DND-41 (cell line): ENCODE measurements at regions not wholly inside any gene's neighbourhood (a gene's known extent, or its start where the extent isn't known, plus 50 kb on each side); places are given as distances from the start of the nearest gene placed in this dataset.

ENCODE experiments used
- ATAC-seq: fragments of 200-7000 bp; cut with Tn5 transposase; 3 replicates; pipeline ENCODE4 v1.9.1; 2021; ENCODE audit warnings: low read depth; ENCODE audit not compliant: insufficient read depth
- DNase-seq: peaks from one replicate; pipeline ENCODE4 v3.0.0-alpha.2; 2020
- H2AFZ ChIP-seq: 2 replicates; pipeline ENCODE4 v1.6.0; 2012; ENCODE audit warnings: low read depth, low read length
- H3K27ac ChIP-seq: 2 replicates; pipeline ENCODE4 v1.5.1; 2012; ENCODE audit warnings: low read length, inconsistent platforms
- H3K27me3 ChIP-seq: fragments of 200-600 bp; sonication (generic); 2 replicates; pipeline ENCODE4 v1.6.0; 2012; ENCODE audit warnings: low read length, mild to moderate bottlenecking, inconsistent platforms; ENCODE audit not compliant: insufficient read depth, poor library complexity
- H3K36me3 ChIP-seq: 2 replicates; pipeline ENCODE4 v1.5.1; 2012; ENCODE audit warnings: low read length, inconsistent platforms; ENCODE audit not compliant: insufficient read depth
- H3K4me1 ChIP-seq: 2 replicates; pipeline ENCODE4 v1.5.1; 2012; ENCODE audit warnings: mild to moderate bottlenecking, low read length; ENCODE audit not compliant: insufficient read depth
- H3K4me2 ChIP-seq: 2 replicates; pipeline ENCODE4 v1.6.0; 2012; ENCODE audit warnings: mild to moderate bottlenecking, moderate library complexity, low read length, inconsistent platforms; ENCODE audit not compliant: insufficient read depth
- H3K4me3 ChIP-seq, 2 experiments: fragments of 200-600 bp in 1 of 2; shearing (Covaris generic) in 1 of 2; 2 replicates each; pipeline ENCODE4 v1.5.1; 2012 to 2016; ENCODE audit warnings: inconsistent platforms in 2 of 2, low read length in 2 of 2, mild to moderate bottlenecking in 2 of 2, low read depth in 1 of 2, moderate library complexity in 1 of 2
- H3K79me2 ChIP-seq: 2 replicates; pipeline ENCODE4 v1.6.0; 2012; ENCODE audit warnings: low read length, inconsistent platforms; ENCODE audit not compliant: insufficient read depth
- H3K9ac ChIP-seq: 2 replicates; pipeline ENCODE4 v1.6.0; 2012; ENCODE audit warnings: low read depth, mild to moderate bottlenecking, inconsistent platforms, low read length, moderate library complexity
- H3K9me3 ChIP-seq: 2 replicates; pipeline ENCODE4 v1.5.1; 2012; ENCODE audit warnings: low read length, moderate library complexity, mild to moderate bottlenecking, inconsistent platforms; ENCODE audit not compliant: insufficient read depth, severe bottlenecking
- H4K20me1 ChIP-seq: 2 replicates; pipeline ENCODE4 v1.6.0; 2012; ENCODE audit warnings: low read length; ENCODE audit not compliant: insufficient read depth
- CTCF ChIP-seq: IDR thresholded peaks from 2 replicates; pipeline ENCODE4 v1.5.1; 2012; ENCODE audit warnings: borderline replicate concordance, low read length, moderate library complexity, mild to moderate bottlenecking; ENCODE audit not compliant: poor library complexity, severe bottlenecking; ENCODE audit errors: extremely low read depth
- EZH2 ChIP-seq: IDR thresholded peaks from 3 replicates; pipeline ENCODE4 v1.6.1; 2012; ENCODE audit warnings: borderline replicate concordance, low read depth, mild to moderate bottlenecking, moderate library complexity, low read length, inconsistent platforms; ENCODE audit not compliant: severe bottlenecking

- H3K4me2 ChIP-seq = no peak overlapping the region
These were observed 156.2 kb downstream of the NUP210 start for GRCh38 chr3:13263770-13264467.

GRCh38 chr3:13262493-13263211 is 157.5 kb downstream of the NUP210 start:
- peak; percentile 87 for DNase-seq
- Histone ChIP-seq H3K9ac (peak overlapping the region; percentile 16; the same call in 1 of the 2 replicates), H2AFZ (peak overlapping the region; percentile 3; the same call in 1 of the 2 replicates)

More at GRCh38 chr3:13263770-13264467, 156.2 kb downstream of the NUP210 start:
- H3K4me1 ChIP-seq = peaks cover 26% of the 10 kb centered on the region
- H3K36me3 ChIP-seq = no peaks in the 10 kb centered on the region
- no peaks in the 10 kb centered on the region for H3K79me2 ChIP-seq
- H4K20me1 ChIP-seq = no peaks in the 10 kb centered on the region
- H3K4me3 ChIP-seq = no peak overlapping the region
- ATAC-seq (no peak), DNase-seq (no peak)
- no peak overlapping the region for H3K9ac ChIP-seq
- no peak for TF ChIP-seq EZH2
- no peak for TF ChIP-seq CTCF
- no peaks in the 10 kb centered on the region for H3K9me3 ChIP-seq
- H3K27ac ChIP-seq = peak overlapping the region; percentile 53
- no peak overlapping the region for H2AFZ ChIP-seq
- no peaks in the 10 kb centered on the region for H3K27me3 ChIP-seq

GRCh38 chr3:13261892-13262291 is 158.2 kb downstream of the NUP210 start:
- H3K79me2 ChIP-seq = no peaks in the 10 kb centered on the region
- no peak overlapping the region for H3K4me3 ChIP-seq

More at GRCh38 chr3:13262493-13263211, 157.5 kb downstream of the NUP210 start:
- ATAC-seq = peak; percentile 96
- TF ChIP-seq EZH2 = no peak
- no peak for TF ChIP-seq CTCF
- H3K36me3 ChIP-seq = no peaks in the 10 kb centered on the region
- H3K9me3 ChIP-seq = no peaks in the 10 kb centered on the region
- H4K20me1 ChIP-seq = no peaks in the 10 kb centered on the region
- H3K4me3 ChIP-seq = no peak overlapping the region
- H3K27me3 ChIP-seq = no peaks in the 10 kb centered on the region
- H3K27ac ChIP-seq = peak overlapping the region; percentile 76
- H3K4me2 ChIP-seq = peak overlapping the region; percentile 43
- no peaks in the 10 kb centered on the region for H3K79me2 ChIP-seq
- peaks cover 26% of the 10 kb centered on the region for H3K4me1 ChIP-seq

More at GRCh38 chr3:13261892-13262291, 158.2 kb downstream of the NUP210 start:
- no peaks in the 10 kb centered on the region for H3K27me3 ChIP-seq
- no peaks in the 10 kb centered on the region for H3K9me3 ChIP-seq
- H3K4me1 ChIP-seq = peaks cover 26% of the 10 kb centered on the region
- DNase-seq = no peak
- peak overlapping the region; percentile 76; the same call in 1 of the 2 replicates for H3K27ac ChIP-seq
- no peaks in the 10 kb centered on the region for H4K20me1 ChIP-seq
- H3K4me2 ChIP-seq = no peak overlapping the region
- ATAC-seq = no peak
- H3K9ac ChIP-seq = no peak overlapping the region
- no peaks in the 10 kb centered on the region for H3K36me3 ChIP-seq
- no peak overlapping the region for H2AFZ ChIP-seq
- TF ChIP-seq CTCF (no peak), EZH2 (no peak)
